ENCODE measurements at regions not wholly inside any gene's neighbourhood (a gene's known extent, or its start where the extent isn't known, plus 50 kb on each side); places are given as distances from the start of the nearest gene placed in this dataset.

DNA sequence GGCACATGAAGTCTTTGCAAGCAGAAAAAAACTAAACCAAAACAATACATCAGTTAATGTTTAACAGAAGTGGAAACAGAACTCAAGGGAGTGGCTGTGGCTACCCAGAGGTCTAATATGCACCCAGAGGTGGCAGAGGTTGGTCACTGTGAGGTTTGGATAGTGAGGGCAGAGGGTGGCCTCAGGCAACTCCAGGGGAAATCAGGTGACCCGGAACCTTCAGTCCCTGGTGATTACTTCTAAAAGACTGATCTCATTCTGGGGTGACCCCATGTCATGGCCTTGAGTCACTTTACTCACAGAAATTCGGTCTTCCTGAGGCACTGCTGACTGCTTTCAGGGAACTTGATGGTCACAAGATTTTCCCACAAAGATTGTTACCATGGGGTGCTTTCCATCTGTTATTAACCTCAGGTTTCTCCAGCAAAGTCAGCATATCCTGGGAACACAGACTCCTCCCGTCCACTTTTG is 99.4 kb downstream of the TMEM17 start:
- TF ChIP-seq, protein P1, sequence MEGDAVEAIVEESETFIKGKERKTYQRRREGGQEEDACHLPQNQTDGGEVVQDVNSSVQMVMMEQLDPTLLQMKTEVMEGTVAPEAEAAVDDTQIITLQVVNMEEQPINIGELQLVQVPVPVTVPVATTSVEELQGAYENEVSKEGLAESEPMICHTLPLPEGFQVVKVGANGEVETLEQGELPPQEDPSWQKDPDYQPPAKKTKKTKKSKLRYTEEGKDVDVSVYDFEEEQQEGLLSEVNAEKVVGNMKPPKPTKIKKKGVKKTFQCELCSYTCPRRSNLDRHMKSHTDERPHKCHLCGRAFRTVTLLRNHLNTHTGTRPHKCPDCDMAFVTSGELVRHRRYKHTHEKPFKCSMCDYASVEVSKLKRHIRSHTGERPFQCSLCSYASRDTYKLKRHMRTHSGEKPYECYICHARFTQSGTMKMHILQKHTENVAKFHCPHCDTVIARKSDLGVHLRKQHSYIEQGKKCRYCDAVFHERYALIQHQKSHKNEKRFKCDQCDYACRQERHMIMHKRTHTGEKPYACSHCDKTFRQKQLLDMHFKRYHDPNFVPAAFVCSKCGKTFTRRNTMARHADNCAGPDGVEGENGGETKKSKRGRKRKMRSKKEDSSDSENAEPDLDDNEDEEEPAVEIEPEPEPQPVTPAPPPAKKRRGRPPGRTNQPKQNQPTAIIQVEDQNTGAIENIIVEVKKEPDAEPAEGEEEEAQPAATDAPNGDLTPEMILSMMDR (tag by site-specific recombination; IDR thresholded peaks at IDR 0.05), result no peak
- no peak for TF ChIP-seq ZNF521 (tag by site-specific recombination; IDR thresholded peaks at IDR 0.05)
- TF ChIP-seq, protein P2, sequence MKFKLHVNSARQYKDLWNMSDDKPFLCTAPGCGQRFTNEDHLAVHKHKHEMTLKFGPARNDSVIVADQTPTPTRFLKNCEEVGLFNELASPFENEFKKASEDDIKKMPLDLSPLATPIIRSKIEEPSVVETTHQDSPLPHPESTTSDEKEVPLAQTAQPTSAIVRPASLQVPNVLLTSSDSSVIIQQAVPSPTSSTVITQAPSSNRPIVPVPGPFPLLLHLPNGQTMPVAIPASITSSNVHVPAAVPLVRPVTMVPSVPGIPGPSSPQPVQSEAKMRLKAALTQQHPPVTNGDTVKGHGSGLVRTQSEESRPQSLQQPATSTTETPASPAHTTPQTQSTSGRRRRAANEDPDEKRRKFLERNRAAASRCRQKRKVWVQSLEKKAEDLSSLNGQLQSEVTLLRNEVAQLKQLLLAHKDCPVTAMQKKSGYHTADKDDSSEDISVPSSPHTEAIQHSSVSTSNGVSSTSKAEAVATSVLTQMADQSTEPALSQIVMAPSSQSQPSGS (tag by site-specific recombination; IDR thresholded peaks at IDR 0.05; ENCODE audit: low read depth), result no peak
- no peak for TF ChIP-seq PBX3 (CRISPR knock-in tag; IDR thresholded peaks at IDR 0.05)
- no peak for TF ChIP-seq ZNF747 (tag by site-specific recombination; IDR thresholded peaks at IDR 0.05)
- TF ChIP-seq ZNF585B (tag by site-specific recombination; IDR thresholded peaks at IDR 0.05), result no peak
- TF ChIP-seq ZNF148 (tag by site-specific recombination; IDR thresholded peaks at IDR 0.05; ENCODE audit: borderline replicate concordance), result no peak
- TF ChIP-seq ELK4 (IDR thresholded peaks at IDR 0.05; ENCODE audit: borderline replicate concordance, low read depth, low read length), result no peak
- TF ChIP-seq ZSCAN30 (tag by site-specific recombination; IDR thresholded peaks at IDR 0.05), result no peak

All from HEK293 (cell line).